NCI-H2081 treated with DMSO at 0.1 percent for 48 hours (cell line): ENCODE measurements at regions not wholly inside any gene's neighbourhood (a gene's known extent, or its start where the extent isn't known, plus 50 kb on each side); places are given as distances from the start of the nearest gene placed in this dataset.
"Not testable (repeated sequence)": the region's sequence is repeated elsewhere in the genome, so short reads cannot be mapped to it uniquely, and the experiment has no call there.

Source experiments
- DNase-seq: peaks from one replicate; lab custom pipeline; 2025; lab: John Stamatoyannopoulos, UW

DNA sequence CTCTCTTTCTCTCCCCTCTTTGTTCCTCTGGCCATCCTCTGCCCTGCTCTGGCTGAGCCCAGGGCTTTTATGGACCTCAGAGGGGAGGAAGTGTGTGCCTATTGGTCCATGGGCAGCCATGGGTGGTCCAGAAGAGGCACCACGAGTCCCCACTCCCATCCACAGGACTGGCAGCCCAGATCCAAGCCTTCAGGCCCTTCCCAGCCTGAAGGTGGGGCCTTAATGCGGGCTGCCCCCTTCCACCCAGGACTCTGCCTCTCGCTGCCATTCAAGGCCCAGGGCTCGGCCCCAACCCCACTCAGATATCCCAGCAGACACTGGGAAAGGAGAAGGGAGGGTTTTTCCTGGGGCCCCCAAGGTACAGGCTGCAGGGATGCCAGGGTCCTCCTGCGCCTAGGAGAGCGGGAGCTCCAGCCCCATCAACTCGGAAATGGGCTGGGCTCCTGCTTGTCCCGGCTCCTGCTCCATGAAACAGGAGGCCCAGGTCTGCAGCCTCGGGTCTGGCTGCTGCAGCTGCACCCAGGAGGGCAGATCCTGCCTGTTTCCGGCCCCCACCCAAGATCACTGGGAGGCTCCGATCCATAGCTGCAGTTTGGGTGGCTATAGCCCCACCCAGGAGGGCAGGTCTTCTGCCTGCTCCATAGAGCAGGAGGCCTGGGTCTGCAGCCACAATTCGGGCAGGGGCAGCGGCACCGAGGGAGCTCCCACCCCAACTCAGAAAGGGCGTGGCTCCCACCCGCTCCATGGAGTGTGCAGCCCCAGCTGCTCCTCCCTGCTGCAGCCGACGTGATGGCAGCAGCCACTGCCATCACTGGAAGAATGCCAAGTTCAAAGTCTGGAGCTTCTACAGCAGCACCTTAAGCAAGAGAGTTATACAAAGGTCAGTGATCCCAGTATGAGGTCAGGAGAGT, 116.6 kb upstream of the RBBP8 start:
- no peak for DNase-seq

DNA sequence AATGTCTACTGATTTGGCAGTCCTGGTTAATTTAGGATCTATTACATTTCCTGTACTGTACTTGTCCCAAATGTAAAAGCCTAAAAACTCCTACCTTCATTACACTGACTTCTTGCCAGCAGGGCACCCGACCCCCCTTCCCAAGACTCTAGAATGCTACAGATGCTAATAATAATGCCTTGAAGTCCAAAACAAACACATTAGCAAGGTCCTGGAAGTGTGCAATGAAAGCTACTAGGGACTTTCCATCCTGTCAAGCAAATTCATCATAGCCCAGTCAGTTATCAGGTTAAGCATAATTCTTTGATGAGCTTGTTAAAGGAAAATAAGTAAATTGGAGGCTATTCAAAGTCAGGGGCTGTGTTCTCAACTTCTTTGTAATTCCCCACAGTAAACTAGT, 115.3 kb upstream of the RBBP8 start:
- no peak for DNase-seq

GRCh38 chr18:22822024-22822423, 111.1 kb upstream of the RBBP8 start:
- no peak for DNase-seq

GRCh38 chr18:22822841-22823508, 110.2 kb upstream of the RBBP8 start:
- no peak for DNase-seq

DNA sequence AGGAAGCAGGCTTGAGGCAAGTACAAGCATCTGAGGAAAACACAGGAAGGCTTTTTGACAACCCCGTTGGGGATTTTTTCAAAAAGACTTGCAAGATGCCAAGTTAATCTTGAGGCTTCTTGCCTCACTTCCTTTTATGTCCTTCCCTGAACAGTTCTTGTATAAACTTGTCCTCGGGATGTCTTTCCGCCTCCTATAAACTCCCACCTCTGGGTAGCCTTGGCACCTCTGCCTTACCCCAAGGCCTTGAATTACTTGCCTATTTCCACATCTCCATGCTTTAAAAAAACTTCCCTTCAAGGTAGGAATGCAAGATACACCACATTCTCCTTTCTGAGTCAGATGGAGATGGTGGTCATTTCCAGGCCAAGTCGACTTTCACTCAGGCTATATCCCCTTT, 106.4 kb upstream of the RBBP8 start:
- no peak for DNase-seq

DNA sequence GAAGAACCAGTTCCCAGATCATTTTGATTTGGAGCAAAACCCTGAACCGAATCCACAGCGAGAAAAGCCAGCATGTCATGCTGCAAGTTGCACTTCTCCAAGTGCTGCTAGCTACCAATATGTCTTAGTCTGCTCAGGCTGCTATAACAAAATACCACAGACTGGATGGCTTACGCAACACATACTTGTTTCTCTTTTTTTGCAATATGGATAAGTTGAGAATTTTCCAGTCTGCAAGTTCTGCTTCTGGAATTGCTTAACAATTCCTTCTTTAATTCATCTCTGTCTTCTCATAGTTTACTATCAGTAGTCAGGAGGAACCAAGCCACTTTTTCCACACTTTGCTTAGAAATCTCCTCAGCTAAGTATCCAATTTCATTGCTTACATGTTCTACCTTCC, 105.9 kb upstream of the RBBP8 start:
- DNase-seq = no peak

DNA sequence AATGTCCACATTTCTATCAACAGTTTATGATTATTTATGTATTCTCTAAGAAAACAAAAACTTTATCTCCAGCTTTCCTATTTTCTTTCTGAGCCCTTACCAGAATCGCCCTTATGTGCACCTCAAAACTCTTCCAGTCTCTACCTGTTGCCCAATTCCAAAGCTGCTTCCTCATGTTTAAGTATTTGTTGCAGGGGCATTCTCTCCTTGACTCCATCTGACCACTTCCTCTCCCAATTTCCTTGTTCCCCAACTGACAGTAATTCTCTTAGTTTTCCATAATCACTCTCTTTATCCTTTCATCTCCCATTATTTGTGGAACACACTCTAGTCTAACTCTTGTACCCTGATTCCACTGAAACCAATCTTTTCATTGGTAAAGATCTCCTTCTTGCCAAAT, 105.4 kb upstream of the RBBP8 start:
- DNase-seq = no peak

- no peak for DNase-seq
Observed at GRCh38 chr18:22828171-22828570, 105.0 kb upstream of the RBBP8 start.

DNA sequence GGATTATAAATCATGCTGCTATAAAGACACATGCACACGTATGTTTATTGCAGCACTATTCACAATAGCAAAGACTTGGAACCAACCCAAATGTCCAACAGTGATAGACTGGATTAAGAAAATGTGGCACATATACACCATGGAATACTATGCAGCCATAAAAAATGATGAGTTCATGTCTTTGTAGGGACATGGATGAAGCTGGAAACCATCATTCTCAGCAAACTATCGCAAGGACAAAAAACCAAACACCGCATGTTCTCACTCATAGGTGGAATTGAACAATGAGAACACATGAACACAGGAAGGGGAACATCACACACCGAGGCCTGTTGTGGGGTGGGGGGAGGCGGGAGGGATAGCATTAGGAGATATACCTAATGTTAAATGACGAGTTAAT, 104.5 kb upstream of the RBBP8 start:
- DNase-seq = not testable (repeated sequence)

DNA sequence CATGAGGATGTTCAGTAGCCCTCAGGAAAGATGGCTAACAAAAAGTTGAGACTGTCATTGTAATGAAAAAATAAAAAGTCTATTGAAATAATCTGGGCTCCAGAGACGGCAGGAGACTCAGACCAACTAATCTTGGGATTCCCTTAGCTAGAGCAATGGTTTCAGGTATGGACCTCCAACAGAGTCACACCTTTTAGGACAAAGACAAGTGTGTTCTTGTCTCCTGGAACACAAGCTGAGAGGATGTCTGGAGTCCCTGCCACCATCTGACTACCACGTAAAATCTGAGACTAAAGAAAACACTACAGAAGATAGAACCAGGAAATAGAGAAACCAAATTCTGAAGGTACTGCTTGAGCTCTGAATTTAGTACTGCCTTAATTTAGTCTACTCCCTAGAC, 103.3 kb upstream of the RBBP8 start:
- DNase-seq = no peak

- DNase-seq = no peak
Observed at GRCh38 chr18:22830511-22830910, 102.6 kb upstream of the RBBP8 start.

GRCh38 chr18:22831441-22831904, 101.7 kb upstream of the RBBP8 start:
- no peak for DNase-seq

DNA sequence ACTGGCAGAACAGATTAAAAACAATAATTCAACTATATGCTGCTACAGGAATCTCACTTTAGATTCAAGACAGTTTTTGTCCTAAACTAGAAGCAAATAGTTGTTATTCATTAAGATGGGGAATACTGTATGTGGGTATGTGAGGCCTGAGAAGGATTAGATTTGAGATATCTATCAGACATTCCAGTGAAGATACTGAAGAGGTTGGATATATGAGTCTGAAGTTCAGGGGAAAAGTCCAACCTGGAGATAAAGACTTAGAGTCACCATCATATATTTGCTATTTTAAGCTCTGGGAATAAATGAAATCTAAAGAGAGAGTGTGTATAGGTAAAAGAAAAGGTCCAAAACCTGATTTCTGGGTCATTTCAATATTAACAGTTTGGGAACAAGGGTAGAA, 96.2 kb upstream of the RBBP8 start:
- DNase-seq = no peak

GRCh38 chr18:22838221-22838620, 94.9 kb upstream of the RBBP8 start:
- DNase-seq = no peak

DNA sequence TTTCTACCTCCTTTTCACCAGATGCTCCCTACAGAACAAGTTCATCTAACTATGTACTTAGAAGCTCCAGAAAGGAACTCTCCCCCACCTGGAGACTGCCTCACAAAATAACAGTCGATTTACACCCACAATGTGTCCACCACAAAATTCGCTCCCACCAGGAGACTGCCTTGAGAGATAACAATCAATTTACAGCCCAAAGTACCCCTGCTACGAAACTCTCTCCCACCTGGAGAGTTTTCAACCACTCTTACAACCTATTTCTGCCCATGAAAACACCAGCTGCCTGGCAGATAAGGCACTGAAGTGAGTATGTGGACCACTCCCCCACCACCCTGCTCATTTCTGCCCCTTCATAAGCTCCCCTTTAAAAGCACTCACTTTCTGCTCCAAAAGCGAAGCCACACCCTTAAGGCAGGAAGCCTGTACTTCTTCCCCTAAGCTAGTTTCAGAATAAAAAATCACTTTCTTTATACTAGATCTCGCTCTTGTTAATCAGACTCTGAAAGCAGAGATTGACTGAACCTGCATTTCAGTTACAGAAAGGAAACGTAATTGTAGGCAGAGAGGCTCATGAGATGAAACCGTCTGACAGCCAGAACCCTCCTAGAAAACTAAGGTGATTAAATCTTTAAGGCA, 94.4 kb upstream of the RBBP8 start:
- no peak for DNase-seq

- no peak for DNase-seq
Observed at GRCh38 chr18:22839340-22839821, 93.7 kb upstream of the RBBP8 start.

DNA sequence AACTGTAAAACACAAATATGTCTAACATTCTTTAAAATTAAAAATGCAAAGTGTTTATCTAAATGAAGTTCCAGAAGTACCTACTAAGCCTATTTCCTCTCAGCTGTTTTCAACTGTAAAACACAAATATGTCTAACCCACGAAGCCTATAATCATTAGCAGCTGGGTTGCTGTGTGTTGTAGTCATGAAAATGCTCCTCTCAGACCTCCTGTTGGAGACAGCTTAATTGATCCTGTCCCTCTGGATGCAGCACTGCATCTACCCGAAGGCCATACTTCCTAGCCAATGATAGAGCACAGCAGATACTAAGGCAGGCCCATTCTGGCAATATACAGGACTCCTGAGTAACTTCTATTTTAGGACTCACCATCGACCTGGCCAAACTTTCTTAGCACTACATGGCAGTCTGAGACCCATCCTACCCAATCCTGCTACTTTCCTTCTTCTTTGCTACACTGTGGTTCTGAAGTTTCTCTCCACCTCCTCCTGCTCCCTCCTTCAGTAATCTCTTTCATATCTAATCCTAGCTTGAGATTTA, 92.5 kb upstream of the RBBP8 start:
- DNase-seq = no peak

DNA sequence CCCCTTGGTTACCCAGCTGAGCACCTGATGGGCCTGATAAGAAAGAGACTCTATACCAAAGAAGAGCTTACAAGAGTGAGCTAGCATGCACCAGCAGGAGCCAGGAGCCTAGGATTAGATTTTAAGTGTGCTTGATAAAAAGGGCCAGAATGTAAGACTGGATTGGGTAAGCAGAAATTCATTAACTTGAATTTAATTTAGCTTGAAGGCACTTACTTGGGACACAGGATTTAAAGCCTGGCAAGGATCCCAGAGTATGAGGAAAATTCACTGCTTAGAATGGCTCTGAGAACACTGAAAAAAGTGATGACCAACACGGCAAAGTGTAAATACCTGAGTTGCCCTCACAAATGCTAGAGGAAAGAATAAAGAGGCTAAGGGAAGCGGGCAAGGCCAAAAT, 91.3 kb upstream of the RBBP8 start:
- DNase-seq = no peak

GRCh38 chr18:22844190-22844589, 88.9 kb upstream of the RBBP8 start:
- DNase-seq = no peak

- DNase-seq = no peak
Observed at GRCh38 chr18:22844628-22845027, 88.5 kb upstream of the RBBP8 start.

DNA sequence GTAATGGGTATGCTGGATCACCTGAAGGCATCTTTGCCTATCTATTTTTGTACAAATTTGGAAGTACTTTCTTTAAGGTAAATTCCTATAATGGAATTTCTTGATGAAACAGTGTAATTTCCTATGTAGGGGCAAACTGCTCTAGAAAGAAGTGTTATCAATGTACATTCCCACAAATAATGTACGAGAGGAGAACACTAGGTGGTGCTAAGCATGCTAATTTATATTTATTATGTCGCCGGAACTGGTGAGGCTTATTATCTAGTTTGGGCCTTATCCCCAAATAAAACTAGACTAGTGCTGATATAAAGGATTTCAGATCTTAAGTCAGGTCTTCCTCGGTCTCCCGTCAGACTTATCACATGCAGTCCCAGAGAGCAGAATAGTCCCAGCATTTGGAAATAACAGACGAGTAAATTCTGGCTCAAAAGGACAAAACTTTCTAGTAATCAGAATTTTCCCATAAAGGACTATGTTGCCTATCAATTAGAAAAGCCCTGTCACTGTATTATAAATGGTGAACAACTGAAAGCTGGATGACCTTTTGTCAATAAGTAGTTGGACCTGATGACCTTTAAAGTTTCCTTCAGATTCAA, 86.9 kb upstream of the RBBP8 start:
- DNase-seq = no peak

DNA sequence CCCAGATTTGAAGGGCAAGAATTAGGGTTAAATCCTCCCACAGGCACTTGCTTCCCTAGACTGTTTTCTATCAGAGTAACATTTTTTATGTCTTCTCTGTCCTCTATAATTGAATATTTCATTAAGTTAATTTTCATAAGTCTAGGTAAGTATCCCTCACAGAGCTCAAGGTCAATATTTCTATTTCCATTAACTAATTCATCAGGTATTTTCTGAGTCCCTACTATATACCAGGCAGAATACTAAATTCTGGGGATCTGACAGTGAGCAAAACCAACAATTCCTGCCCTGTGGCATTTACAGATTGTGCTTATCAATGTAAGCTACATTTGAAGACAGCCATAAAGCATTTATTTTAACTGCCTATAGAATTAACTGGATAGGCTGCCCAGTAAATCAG, 86.4 kb upstream of the RBBP8 start:
- DNase-seq = no peak
